H1 (cell line): ENCODE measurements at regions not wholly inside any gene's neighbourhood (a gene's known extent, or its start where the extent isn't known, plus 50 kb on each side); places are given as distances from the start of the nearest gene placed in this dataset.

Experiments
- CTCF ChIA-PET: fragments of 300-600 bp; sonication (Branson Sonifier 250); formaldehyde crosslinking; loops from one replicate; lab custom pipeline; 2021; ENCODE audit not compliant: partially characterized antibody; lab: Charles Lee
- POLR2A ChIA-PET: fragments of 300-600 bp; sonication (Branson Sonifier 250); formaldehyde crosslinking; loops from one replicate; lab custom pipeline; 2021; ENCODE audit warnings: inconsistent platforms; ENCODE audit not compliant: partially characterized antibody; lab: Charles Lee
- DNase-seq, 2 experiments: peaks; one replicate each; pipeline versions ENCODE4 v3.0.0 to v3.0.0-alpha.2; 2010 to 2022; ENCODE audit warnings: low spot score in 2 of 2, low read depth in 1 of 2, mixed read lengths in 1 of 2
- FAIRE-seq: peaks from 2 replicates; lab custom pipeline; 2011; peaks lifted over from hg19 to GRCh38; lab: Jason Lieb, UNC
- H2AFZ ChIP-seq: 2 replicates; pipeline ENCODE4 v1.8.1; 2012; ENCODE audit warnings: low read length, inconsistent platforms
- H2AK5ac ChIP-seq: 2 replicates; pipeline ENCODE4 v1.6.1; 2013; ENCODE audit warnings: low read depth, low read length
- H2BK120ac ChIP-seq: replicated peaks from 2 replicates; pipeline ENCODE3; 2013; ENCODE audit warnings: low read depth, low read length, inconsistent platforms
- H2BK12ac ChIP-seq: 2 replicates; pipeline ENCODE4 v1.6.1; 2013; ENCODE audit warnings: low read depth, low read length
- H2BK15ac ChIP-seq: 2 replicates; pipeline ENCODE4 v1.6.1; 2013; ENCODE audit warnings: low read length
- H2BK20ac ChIP-seq: 2 replicates; pipeline ENCODE4 v1.6.1; 2013; ENCODE audit warnings: low read length
- H2BK5ac ChIP-seq: 2 replicates; pipeline ENCODE4 v1.6.1; 2013; ENCODE audit warnings: low read depth, low read length
- H3K14ac ChIP-seq: 2 replicates; pipeline ENCODE4 v1.6.1; 2013; ENCODE audit warnings: inconsistent platforms; ENCODE audit not compliant: insufficient read length
- H3K18ac ChIP-seq: 2 replicates; pipeline ENCODE4 v1.6.1; 2013; ENCODE audit warnings: low read length; ENCODE audit errors: extremely low read depth
- H3K23ac ChIP-seq: 2 replicates; pipeline ENCODE4 v1.6.1; 2013; ENCODE audit warnings: inconsistent platforms; ENCODE audit not compliant: insufficient read length
- H3K23me2 ChIP-seq: 2 replicates; pipeline ENCODE4 v1.6.1; 2013; ENCODE audit warnings: low read depth, low read length
- H3K27ac ChIP-seq: 2 replicates; pipeline ENCODE4 v1.6.1; 2011; ENCODE audit warnings: low read depth, low read length, inconsistent platforms
- H3K27me3 ChIP-seq, 4 experiments: replicated peaks in 1 of 4; 1 replicate in 1 of 4; 2 replicates in 3 of 4; pipeline versions ENCODE4 v1.6.1 to v1.8.1; 2011 to 2013; ENCODE audit warnings: low read length in 3 of 4, mild to moderate bottlenecking in 3 of 4, inconsistent platforms in 2 of 4, mixed read lengths in 2 of 4, moderate library complexity in 1 of 4; ENCODE audit not compliant: control insufficient read depth in 3 of 4, insufficient read depth in 3 of 4; ENCODE audit errors: extremely low read depth in 1 of 4
- H3K36me3 ChIP-seq, 4 experiments: 2 replicates each; pipeline versions ENCODE4 v1.6.1 to v1.8.1; 2011 to 2013; ENCODE audit warnings: mild to moderate bottlenecking in 4 of 4, low read length in 3 of 4, moderate library complexity in 2 of 4, control low read depth in 1 of 4, inconsistent platforms in 1 of 4; ENCODE audit not compliant: insufficient read depth in 4 of 4, control insufficient read depth in 2 of 4
- H3K4ac ChIP-seq: replicated peaks from 2 replicates; pipeline ENCODE3; 2013; ENCODE audit warnings: low read length, low read depth, mixed read lengths, inconsistent platforms; ENCODE audit not compliant: insufficient read length
- H3K4me1 ChIP-seq, 4 experiments: replicated peaks in 1 of 4; 1 replicate in 1 of 4; 2 replicates in 3 of 4; pipeline versions ENCODE4 v1.6.1 to v1.8.1; 2011 to 2013; ENCODE audit warnings: low read length in 3 of 4, inconsistent platforms in 2 of 4, mixed read lengths in 1 of 4; ENCODE audit not compliant: insufficient read depth in 4 of 4, control insufficient read depth in 3 of 4
- H3K4me2 ChIP-seq, 2 experiments: 2 replicates each; pipeline versions ENCODE4 v1.6.1 to v1.8.1; 2011 to 2013; ENCODE audit warnings: low read depth in 2 of 2, low read length in 2 of 2, control low read depth in 1 of 2, inconsistent platforms in 1 of 2, mild to moderate bottlenecking in 1 of 2; ENCODE audit not compliant: insufficient read depth in 1 of 2
- H3K4me3 ChIP-seq, 4 experiments: fragments of 200-600, 300-600 bp in 1 of 4; sonication (generic), shearing (Covaris generic), sonication (Bioruptor Twin) in 1 of 4; 2 replicates each; pipeline versions ENCODE4 v1.5.1 to v1.8.1; 2011 to 2016; ENCODE audit warnings: low read length in 4 of 4, low read depth in 3 of 4, control low read depth in 2 of 4, inconsistent platforms in 2 of 4, mild to moderate bottlenecking in 2 of 4, mixed read lengths in 1 of 4, moderate library complexity in 1 of 4; ENCODE audit not compliant: insufficient read depth in 2 of 4; ENCODE audit errors: extremely low read depth in 1 of 4
- H3K56ac ChIP-seq: replicated peaks from 2 replicates; pipeline ENCODE3; 2013; ENCODE audit warnings: low read depth, mild to moderate bottlenecking, mixed read lengths, low read length, inconsistent platforms; ENCODE audit not compliant: insufficient read length
- H3K79me1 ChIP-seq: 2 replicates; pipeline ENCODE4 v1.6.1; 2013; ENCODE audit warnings: low read depth, low read length, control low read depth
- H3K79me2 ChIP-seq, 2 experiments: 2 replicates each; pipeline versions ENCODE4 v1.6.1 to v1.8.1; 2012 to 2013; ENCODE audit warnings: low read length in 2 of 2, mild to moderate bottlenecking in 2 of 2, inconsistent platforms in 1 of 2; ENCODE audit not compliant: insufficient read depth in 2 of 2, control insufficient read depth in 1 of 2
- H3K9ac ChIP-seq, 4 experiments: replicated peaks in 1 of 4; 1 replicate in 1 of 4; 2 replicates in 3 of 4; pipeline versions ENCODE4 v1.6.1 to v1.8.1; 2011 to 2013; ENCODE audit warnings: low read depth in 3 of 4, low read length in 3 of 4, control low read depth in 2 of 4, mild to moderate bottlenecking in 2 of 4, moderate library complexity in 2 of 4, inconsistent platforms in 1 of 4; ENCODE audit errors: extremely low read depth in 1 of 4
- H3K9me3 ChIP-seq, 2 experiments: 2 replicates each; pipeline versions ENCODE4 v1.6.1 to v1.8.1; 2012 to 2013; ENCODE audit warnings: mild to moderate bottlenecking in 2 of 2, moderate library complexity in 2 of 2, control low read depth in 1 of 2, inconsistent platforms in 1 of 2, low read depth in 1 of 2, low read length in 1 of 2, mixed read lengths in 1 of 2; ENCODE audit not compliant: insufficient read depth in 2 of 2
- H4K20me1 ChIP-seq, 2 experiments: replicated peaks in 1 of 2; 2 replicates each; pipeline versions ENCODE3 to v1.8.1; 2011 to 2013; ENCODE audit warnings: inconsistent platforms in 2 of 2, low read length in 2 of 2, mild to moderate bottlenecking in 1 of 2; ENCODE audit not compliant: insufficient read depth in 2 of 2, control insufficient read depth in 1 of 2
- H4K5ac ChIP-seq: 2 replicates; pipeline ENCODE4 v1.6.1; 2013; ENCODE audit warnings: low read length, low read depth, mixed read lengths, inconsistent platforms; ENCODE audit not compliant: insufficient read length
- H4K8ac ChIP-seq: 2 replicates; pipeline ENCODE4 v1.8.0; 2013; ENCODE audit warnings: mild to moderate bottlenecking, moderate library complexity, low read length, inconsistent platforms; ENCODE audit not compliant: insufficient read depth; ENCODE audit errors: extremely low read depth
- H4K91ac ChIP-seq: replicated peaks from 2 replicates; pipeline ENCODE3; 2013; ENCODE audit warnings: low read length, mixed read lengths, inconsistent platforms; ENCODE audit not compliant: insufficient read length
- CBX8 ChIP-seq: fragments of 300-800, 300-1000 bp; sonication (generic); IDR thresholded peaks from 2 replicates; pipeline ENCODE4 v1.7.1; 2016; ENCODE audit warnings: low read depth, low read length, borderline replicate concordance
- EP300 ChIP-seq, 2 experiments: IDR thresholded peaks; 1 replicate in 1 of 2; 2 replicates in 1 of 2; pipeline ENCODE4 v1.6.1; 2011 to 2012; ENCODE audit warnings: low read depth in 2 of 2, low read length in 2 of 2, mild to moderate bottlenecking in 2 of 2, borderline replicate concordance in 1 of 2, inconsistent platforms in 1 of 2, moderate library complexity in 1 of 2
- KDM1A ChIP-seq: fragments of 200-600, 300-600 bp; sonication (generic); IDR thresholded peaks from 2 replicates; pipeline ENCODE4 v1.7.1; 2016; ENCODE audit warnings: mild to moderate bottlenecking, low read length, borderline replicate concordance
- MAFK ChIP-seq: IDR thresholded peaks from 2 replicates; pipeline ENCODE4 v1.6.1; 2012; ENCODE audit warnings: low read depth, mild to moderate bottlenecking, improper control_type of control experiment, low read length
- NRF1 ChIP-seq: IDR thresholded peaks from 2 replicates; pipeline ENCODE4 v1.6.1; 2011; ENCODE audit warnings: mild to moderate bottlenecking, low read depth, low read length, improper control_type of control experiment
- PHF8 ChIP-seq: fragments of 200-600 bp; sonication (generic); conservative IDR thresholded peaks from 2 replicates; pipeline ENCODE4 v1.7.1; 2012; ENCODE audit warnings: low read depth, mild to moderate bottlenecking, inconsistent platforms, low read length, moderate library complexity
- RBBP5 ChIP-seq: IDR thresholded peaks from 2 replicates; pipeline ENCODE4 v1.7.1; 2012; ENCODE audit warnings: low read depth, mild to moderate bottlenecking, inconsistent platforms, low read length, moderate library complexity, borderline replicate concordance
- RNF2 ChIP-seq: fragments of 200-900, 300-1000 bp; sonication (generic); IDR thresholded peaks from 2 replicates; pipeline ENCODE4 v1.7.1; 2016; ENCODE audit warnings: borderline replicate concordance, low read depth, mild to moderate bottlenecking, antibody characterized with exemption, low read length; ENCODE audit not compliant: poor library complexity, severe bottlenecking; ENCODE audit errors: missing control alignments
- SIX5 ChIP-seq: IDR thresholded peaks from 2 replicates; pipeline ENCODE4 v1.6.1; 2011; ENCODE audit warnings: mild to moderate bottlenecking, low read depth, low read length
- SRF ChIP-seq: IDR thresholded peaks from 2 replicates; pipeline ENCODE4 v1.6.1; 2011; ENCODE audit warnings: mild to moderate bottlenecking, low read depth, low read length, moderate library complexity
- SUZ12 ChIP-seq: fragments of 200-600 bp; sonication (generic); IDR thresholded peaks from 2 replicates; pipeline ENCODE4 v1.6.1; 2012; ENCODE audit warnings: mild to moderate bottlenecking, inconsistent platforms, low read length, moderate library complexity, mixed read lengths
- USF2 ChIP-seq: IDR thresholded peaks from 2 replicates; pipeline ENCODE4 v1.6.1; 2011; ENCODE audit warnings: low read length, improper control_type of control experiment
- TF ChIP-seq, protein P1 (sequence below): IDR thresholded peaks from 2 replicates; pipeline ENCODE4 v1.6.1; 2012; ENCODE audit warnings: inconsistent platforms

- CTCF ChIA-PET = no interaction called here
- H3K4ac ChIP-seq = no peak overlapping the region
- FAIRE-seq (no peak), DNase-seq (no peak)
- no peak overlapping the region for H4K8ac ChIP-seq
- no peaks in the 10 kb centered on the region for H3K27me3 ChIP-seq
- no peaks in the 10 kb centered on the region for H3K79me2 ChIP-seq
- no peak overlapping the region for H2BK120ac ChIP-seq
- no peak overlapping the region for H3K27ac ChIP-seq
- no peak overlapping the region for H4K91ac ChIP-seq
- POLR2A ChIA-PET = no interaction called here
- H4K5ac ChIP-seq = no peak overlapping the region
- H3K18ac ChIP-seq = no peak overlapping the region
- no peak overlapping the region for H2BK12ac ChIP-seq
- H3K79me1 ChIP-seq = no peaks in the 10 kb centered on the region
- H3K36me3 ChIP-seq = no peaks in the 10 kb centered on the region
- H3K14ac ChIP-seq = no peak overlapping the region
- no peak overlapping the region for H3K56ac ChIP-seq
- no peak overlapping the region for H3K23ac ChIP-seq
- no peak overlapping the region for H3K4me2 ChIP-seq
- H2AK5ac ChIP-seq = no peak overlapping the region
- H3K9me3 ChIP-seq = no peaks in the 10 kb centered on the region
- no peak overlapping the region for H3K4me3 ChIP-seq
- H3K23me2 ChIP-seq = no peaks in the 10 kb centered on the region
- no peaks in the 10 kb centered on the region for H3K4me1 ChIP-seq
- no peak overlapping the region for H2BK15ac ChIP-seq
- TF ChIP-seq USF2 (no peak), NRF1 (no peak), RNF2 (no peak), SUZ12 (no peak), RBBP5 (no peak), EP300 (IDR thresholded peaks at IDR 0.05; ENCODE audit: borderline replicate concordance in 1 of 2, low read depth in 2 of 2, low read length in 2 of 2) (no peak), KDM1A (no peak), SIX5 (no peak), SRF (no peak), CBX8 (no peak), MAFK (no peak), PHF8 (no peak)
- TF ChIP-seq, protein P1, sequence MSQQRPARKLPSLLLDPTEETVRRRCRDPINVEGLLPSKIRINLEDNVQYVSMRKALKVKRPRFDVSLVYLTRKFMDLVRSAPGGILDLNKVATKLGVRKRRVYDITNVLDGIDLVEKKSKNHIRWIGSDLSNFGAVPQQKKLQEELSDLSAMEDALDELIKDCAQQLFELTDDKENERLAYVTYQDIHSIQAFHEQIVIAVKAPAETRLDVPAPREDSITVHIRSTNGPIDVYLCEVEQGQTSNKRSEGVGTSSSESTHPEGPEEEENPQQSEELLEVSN = no peak
- H2AFZ ChIP-seq = no peak overlapping the region
- no peak overlapping the region for H2BK5ac ChIP-seq
- no peaks in the 10 kb centered on the region for H4K20me1 ChIP-seq
- no peak overlapping the region for H3K9ac ChIP-seq
- H2BK20ac ChIP-seq = no peak overlapping the region
Observed at GRCh38 chr3:135865085-135865484, 100.4 kb upstream of the PPP2R3A start.
